ENCODE measurements at regions not wholly inside any gene's neighbourhood (a gene's known extent, or its start where the extent isn't known, plus 50 kb on each side); places are given as distances from the start of the nearest gene placed in this dataset.

DNA sequence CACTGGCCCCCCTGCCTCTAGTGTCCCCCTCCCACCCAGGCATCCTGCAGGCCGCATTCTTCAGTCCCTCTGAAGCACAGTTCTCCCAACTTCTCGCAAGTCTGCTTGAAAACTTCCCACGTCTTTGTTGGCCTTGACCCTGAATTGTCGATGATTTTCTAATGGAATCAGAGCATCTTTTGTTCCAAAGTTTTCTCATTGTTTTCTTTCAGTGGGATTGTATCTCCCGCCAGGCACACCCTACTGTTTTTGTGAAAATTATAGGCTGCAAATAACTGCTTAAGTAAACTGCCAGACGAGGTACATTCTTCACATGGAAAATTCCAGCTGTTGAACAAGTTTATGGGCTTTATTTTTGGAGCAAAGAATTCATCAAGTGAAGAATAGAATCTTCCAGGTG, 122.6 kb upstream of the SLC25A48 start:
- Histone ChIP-seq H3K23ac (ENCODE audit: insufficient read length) (no peak overlapping the region), H2BK5ac (ENCODE audit: low read depth, low read length) (no peak overlapping the region), H3K23me2 (ENCODE audit: low read depth, low read length) (no peaks in the 10 kb centered on the region), H2BK12ac (ENCODE audit: low read depth, low read length) (no peak overlapping the region), H2AK5ac (ENCODE audit: low read depth, low read length) (no peak overlapping the region), H3K4me1 (replicated peaks in 1 of 4; ENCODE audit: control insufficient read depth in 3 of 4, insufficient read depth in 4 of 4, low read length in 3 of 4) (peaks cover 0 to 3% (median 0%) of the 10 kb centered on the region in 4 experiments; a peak in 1 of 7 replicates), H4K20me1 (replicated peaks in 1 of 2; ENCODE audit: control insufficient read depth in 1 of 2, insufficient read depth in 2 of 2, low read length in 2 of 2) (no peaks in the 10 kb centered on the region), H3K4me2 (ENCODE audit: insufficient read depth in 1 of 2, low read depth in 2 of 2, low read length in 2 of 2) (no peak overlapping the region), H3K4ac (replicated peaks; ENCODE audit: insufficient read length, low read depth, low read length) (no peak overlapping the region), H3K27ac (ENCODE audit: low read depth, low read length) (no peak overlapping the region), H2AFZ (ENCODE audit: low read length) (no peak overlapping the region), H3K79me2 (ENCODE audit: control insufficient read depth in 1 of 2, insufficient read depth in 2 of 2, low read length in 2 of 2) (no peaks in the 10 kb centered on the region), H4K8ac (ENCODE audit: extremely low read depth, insufficient read depth, low read length) (no peak overlapping the region), H3K9me3 (ENCODE audit: insufficient read depth in 2 of 2, low read depth in 1 of 2, low read length in 1 of 2) (no peaks in the 10 kb centered on the region), H3K4me3 (ENCODE audit: extremely low read depth in 1 of 4, insufficient read depth in 2 of 4, low read depth in 3 of 4, low read length in 4 of 4) (no peak overlapping the region), H3K14ac (ENCODE audit: insufficient read length) (no peak overlapping the region), H3K36me3 (ENCODE audit: control insufficient read depth in 2 of 4, insufficient read depth in 4 of 4, low read length in 3 of 4) (no peaks in the 10 kb centered on the region), H2BK20ac (ENCODE audit: low read length) (no peak overlapping the region), H3K27me3 (replicated peaks in 1 of 4; ENCODE audit: control insufficient read depth in 3 of 4, extremely low read depth in 1 of 4, insufficient read depth in 3 of 4, low read length in 3 of 4) (no peaks in the 10 kb centered on the region), H3K9ac (replicated peaks in 1 of 4; ENCODE audit: extremely low read depth in 1 of 4, low read depth in 3 of 4, low read length in 3 of 4) (no peak overlapping the region), H3K79me1 (ENCODE audit: low read depth, low read length) (no peaks in the 10 kb centered on the region), H2BK120ac (replicated peaks; ENCODE audit: low read depth, low read length) (no peak overlapping the region), H4K91ac (replicated peaks; ENCODE audit: insufficient read length, low read length) (no peak overlapping the region), H3K18ac (ENCODE audit: extremely low read depth, low read length) (no peak overlapping the region), H2BK15ac (ENCODE audit: low read length) (no peak overlapping the region), H4K5ac (ENCODE audit: insufficient read length, low read depth, low read length) (no peak overlapping the region), H3K56ac (replicated peaks; ENCODE audit: insufficient read length, low read depth, low read length) (no peak overlapping the region)
- POLR2A ChIA-PET (ENCODE audit: partially characterized antibody), result no interaction called here
- DNase-seq (ENCODE audit: low read depth in 1 of 2, low spot score in 2 of 2) (no peak), FAIRE-seq (no peak)
- CTCF ChIA-PET (ENCODE audit: partially characterized antibody), result interaction anchor here (0.6 to 2.5 kb wide), 4 partner anchors 12 to 21 kb away, joined by 3 to 12 read pairs (median 5); no protein-coding TSS in a partner anchor
- WGBS, 2 experiments (ENCODE audit: extremely low coverage in 1 of 2, insufficient coverage in 1 of 2, insufficient read length in 1 of 2, insufficient replicate concordance in 2 of 2, low coverage in 1 of 2, low lambda C conversion rate in 2 of 2, missing lambda C conversion rate in 1 of 2), result 87% methylated on average over 6 of the region's 6 CpGs; no CpG with 5 or more reads in 1 of the 2 experiments
- TF ChIP-seq SIRT6 (IDR thresholded peaks at IDR 0.05; ENCODE audit: low read length) (no peak), SRF (IDR thresholded peaks at IDR 0.05; ENCODE audit: low read depth, low read length) (no peak), KDM4A (IDR thresholded peaks at IDR 0.05; ENCODE audit: low read depth, low read length, severe bottlenecking) (no peak), EZH2 (IDR thresholded peaks at IDR 0.05; ENCODE audit: low read depth, low read length, severe bottlenecking) (no peak), GABPA (IDR thresholded peaks at IDR 0.05; ENCODE audit: borderline replicate concordance, insufficient read depth, low read length) (no peak), RNF2 (IDR thresholded peaks at IDR 0.05; ENCODE audit: borderline replicate concordance, low read depth, low read length, missing control alignments, poor library complexity, severe bottlenecking) (no peak), TBP (IDR thresholded peaks at IDR 0.05; ENCODE audit: low read depth, low read length) (no peak), JUN (IDR thresholded peaks at IDR 0.05; ENCODE audit: low read depth, low read length) (no peak), KDM5A (IDR thresholded peaks at IDR 0.05; ENCODE audit: low read length) (no peak), RXRA (IDR thresholded peaks at IDR 0.05; ENCODE audit: insufficient read depth, low read depth, low read length) (no peak)
- TF ChIP-seq, protein P1, sequence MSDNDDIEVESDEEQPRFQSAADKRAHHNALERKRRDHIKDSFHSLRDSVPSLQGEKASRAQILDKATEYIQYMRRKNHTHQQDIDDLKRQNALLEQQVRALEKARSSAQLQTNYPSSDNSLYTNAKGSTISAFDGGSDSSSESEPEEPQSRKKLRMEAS (IDR thresholded peaks at IDR 0.05), result no peak

Data from H1 (cell line).